GM06990 (cell line): ENCODE measurements at regions not wholly inside any gene's neighbourhood (a gene's known extent, or its start where the extent isn't known, plus 50 kb on each side); places are given as distances from the start of the nearest gene placed in this dataset.

ENCODE experiments used
- DNase-seq: peaks from one replicate; pipeline ENCODE4 v3.0.0-alpha.2; 2011; ENCODE audit not compliant: insufficient read length; ENCODE audit errors: extremely low read depth
- H3K27me3 ChIP-seq: replicated peaks from 2 replicates; pipeline ENCODE4 v1.6.0; 2011; ENCODE audit warnings: low read length; ENCODE audit not compliant: control insufficient read depth, insufficient read depth
- H3K36me3 ChIP-seq: 2 replicates; pipeline ENCODE4 v1.5.1; 2011; ENCODE audit warnings: low read length; ENCODE audit not compliant: control insufficient read depth, insufficient read depth
- H3K4me3 ChIP-seq: replicated peaks from 2 replicates; pipeline ENCODE4 v1.5.1; 2011; ENCODE audit warnings: low read depth, mild to moderate bottlenecking, control low read depth, low read length
- CTCF ChIP-seq: IDR thresholded peaks from 2 replicates; pipeline ENCODE4 v1.5.1; 2011; ENCODE audit warnings: low read length, control low read depth, mild to moderate bottlenecking, inconsistent platforms; ENCODE audit not compliant: insufficient read depth, poor library complexity, severe bottlenecking

GRCh38 chr7:41029072-41029499, 673.8 kb downstream of the INHBA start:
- DNase-seq = no peak
- H3K4me3 ChIP-seq = no peak overlapping the region
- H3K27me3 ChIP-seq = no peaks in the 10 kb centered on the region; the same call in 1 of the 2 replicates
- TF ChIP-seq CTCF = no peak
- no peaks in the 10 kb centered on the region for H3K36me3 ChIP-seq

GRCh38 chr7:41028580-41028979, 674.3 kb downstream of the INHBA start:
- no peak overlapping the region for H3K4me3 ChIP-seq
- H3K36me3 ChIP-seq = no peaks in the 10 kb centered on the region
- TF ChIP-seq CTCF = no peak
- H3K27me3 ChIP-seq = no peaks in the 10 kb centered on the region; the same call in 1 of the 2 replicates
- no peak for DNase-seq

- Histone ChIP-seq H3K27me3 (no peaks in the 10 kb centered on the region; the same call in 1 of the 2 replicates), H3K36me3 (no peaks in the 10 kb centered on the region), H3K4me3 (no peak overlapping the region)
- DNase-seq = no peak
- no peak for TF ChIP-seq CTCF
Observed at GRCh38 chr7:41027428-41028115, 675.3 kb downstream of the INHBA start.

DNA sequence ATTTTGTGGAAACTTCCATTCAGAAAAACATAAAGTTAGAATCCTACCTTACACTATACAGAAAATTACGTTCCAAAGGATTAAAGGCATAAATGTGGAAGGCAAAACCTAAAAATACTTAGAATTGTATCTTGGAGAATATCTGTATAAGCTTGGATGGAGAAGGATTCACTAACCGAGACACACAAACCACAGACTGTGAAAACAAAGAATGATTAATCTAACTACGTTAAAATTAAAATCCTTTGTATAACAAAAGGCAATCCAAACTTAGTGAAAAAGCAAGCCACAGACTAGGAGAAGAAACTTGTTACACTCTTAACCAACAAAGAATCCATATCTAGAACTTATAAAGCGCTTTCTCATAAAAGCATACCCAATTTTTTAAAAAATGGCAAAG, 678.8 kb downstream of the INHBA start:
- Histone ChIP-seq H3K36me3 (no peaks in the 10 kb centered on the region), H3K4me3 (no peak overlapping the region), H3K27me3 (no peaks in the 10 kb centered on the region; the same call in 1 of the 2 replicates)
- TF ChIP-seq CTCF = no peak
- no peak for DNase-seq

DNA sequence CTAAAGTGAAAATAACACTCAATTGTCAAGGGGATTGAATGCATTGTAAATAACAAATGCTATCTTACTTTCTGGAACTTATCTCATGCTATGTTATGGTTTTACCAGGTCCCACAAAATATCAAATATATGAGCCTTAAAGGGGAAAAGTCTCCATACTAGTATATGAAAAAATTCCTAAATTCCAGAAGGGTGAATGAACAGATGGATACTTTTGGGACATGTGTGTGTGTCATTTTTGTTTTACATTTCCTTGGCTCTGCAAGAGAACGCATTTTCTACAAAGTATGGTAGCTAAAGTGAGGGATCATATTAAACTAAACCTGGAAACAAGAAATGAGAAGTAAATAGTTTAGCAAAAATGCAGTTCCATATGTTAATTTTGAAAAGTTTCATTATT, 682.8 kb downstream of the INHBA start:
- no peak for DNase-seq
- Histone ChIP-seq H3K27me3 (no peaks in the 10 kb centered on the region), H3K4me3 (no peak overlapping the region), H3K36me3 (no peaks in the 10 kb centered on the region)
- no peak for TF ChIP-seq CTCF
